ENCODE measurements at regions not wholly inside any gene's neighbourhood (a gene's known extent, or its start where the extent isn't known, plus 50 kb on each side); places are given as distances from the start of the nearest gene placed in this dataset.

DNA sequence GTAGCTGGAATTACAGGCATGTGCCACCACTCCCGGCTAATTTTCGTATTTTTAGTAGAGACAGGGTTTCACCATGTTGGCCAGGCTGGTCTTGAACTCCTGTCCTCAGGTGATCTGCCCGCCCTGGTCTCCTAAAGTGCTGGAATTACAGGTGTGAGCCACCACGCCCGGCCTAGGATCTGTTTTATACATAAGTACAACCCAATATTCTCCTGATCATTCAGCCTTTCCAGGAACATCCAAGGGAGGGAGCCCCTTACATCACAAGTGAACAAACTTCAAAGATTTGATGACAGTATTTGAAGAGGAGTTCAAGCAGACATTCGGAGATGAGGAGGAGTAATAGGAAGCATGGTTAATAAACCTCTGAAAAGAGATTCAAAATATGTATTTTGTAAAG is 54.9 kb upstream of the RAB3GAP2 start:
- H2AFZ ChIP-seq: no peak overlapping the region
- no peak overlapping the region for H3K27ac ChIP-seq
- in situ Hi-C loops (cut with MboI): no loop called here
- no peak for TF ChIP-seq EZH2phosphoT487 (IDR thresholded peaks at IDR 0.05; ENCODE audit: insufficient read depth, low read depth)
- no peaks in the 10 kb centered on the region for H3K9me2 ChIP-seq (ENCODE audit: insufficient read depth)
- no peaks in the 10 kb centered on the region for H3K4me1 ChIP-seq (ENCODE audit: insufficient read depth)
- H3K27me3 ChIP-seq (replicated peaks; ENCODE audit: insufficient read depth): no peaks in the 10 kb centered on the region; the same call in 1 of the 2 replicates
- no peaks in the 10 kb centered on the region for H3F3A ChIP-seq (ENCODE audit: insufficient read depth)
- no peak overlapping the region for H3K4me2 ChIP-seq (ENCODE audit: unreplicated experiment)
- no peaks in the 10 kb centered on the region for H3K36me3 ChIP-seq (ENCODE audit: low read depth)
- H3K79me2 ChIP-seq (ENCODE audit: insufficient read depth): no peaks in the 10 kb centered on the region
- H3K4me3 ChIP-seq: no peak overlapping the region
- no peaks in the 10 kb centered on the region for H3K9me3 ChIP-seq (ENCODE audit: low read depth)
- H4K20me1 ChIP-seq (ENCODE audit: insufficient read depth): no peaks in the 10 kb centered on the region
- 45 to 48% methylated on average over 6 of the region's 6 CpGs for WGBS, 2 experiments (ENCODE audit: low coverage in 1 of 2, low lambda C conversion rate in 2 of 2, missing lambda C conversion rate in 2 of 2)
- H3K9ac ChIP-seq: no peak overlapping the region
- no peak for DNase-seq

DNA sequence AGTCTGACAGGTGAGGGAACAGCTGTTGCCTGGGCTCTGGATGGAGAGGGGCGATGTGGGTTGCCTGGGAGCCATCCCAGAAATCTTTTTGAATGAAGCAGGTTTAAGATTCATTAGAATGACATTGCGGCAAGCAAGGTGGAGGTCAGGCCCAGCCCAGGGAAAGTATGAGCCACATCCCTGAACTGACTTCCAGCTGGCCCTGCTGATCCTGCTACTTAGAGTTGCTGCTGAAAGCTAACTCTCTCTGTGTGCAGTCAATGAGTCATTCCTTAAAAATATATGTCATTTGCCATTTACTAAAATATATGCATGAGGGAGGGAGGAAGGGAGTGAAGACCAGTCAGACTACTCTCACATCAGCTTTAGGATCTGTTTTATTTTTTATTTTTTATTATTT is 54.3 kb upstream of the RAB3GAP2 start:
- no peak overlapping the region for H2AFZ ChIP-seq
- WGBS, 2 experiments (ENCODE audit: low coverage in 1 of 2, low lambda C conversion rate in 2 of 2, missing lambda C conversion rate in 2 of 2): 80 to 87% methylated on average over 2 of the region's 2 CpGs

DNA sequence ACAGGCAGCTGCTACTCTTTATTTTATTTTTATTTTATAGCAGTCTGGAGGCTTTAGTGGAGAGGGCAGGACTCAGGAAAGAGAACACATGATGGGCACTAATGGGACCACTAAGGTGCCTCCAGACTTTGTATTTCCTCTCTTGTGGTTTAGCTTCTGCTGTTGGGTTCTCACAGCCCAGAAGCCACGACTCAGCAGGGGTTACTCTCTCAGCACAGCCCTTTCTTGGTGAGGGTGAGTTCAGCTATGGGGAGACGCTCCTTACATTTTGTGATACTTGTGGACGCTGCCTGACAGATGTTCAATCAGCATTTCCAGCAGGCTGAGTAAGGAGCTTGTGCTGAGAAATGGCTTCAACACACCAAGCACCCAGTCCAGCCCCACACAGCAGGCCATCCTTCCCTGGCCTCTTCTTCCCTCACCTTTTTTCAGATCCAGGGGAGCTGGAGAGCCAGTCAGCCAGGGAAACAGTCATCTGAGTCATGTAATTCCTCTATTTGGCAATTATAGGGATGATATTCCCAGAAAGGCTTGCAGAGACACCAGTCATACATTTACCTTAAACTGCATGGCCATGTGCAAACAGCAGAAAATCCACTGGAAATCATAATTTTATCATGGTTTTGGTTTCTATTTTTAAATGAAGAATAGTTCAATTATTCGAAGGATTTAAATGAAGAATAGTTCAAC is 53.2 kb upstream of the RAB3GAP2 start:
- DNase-seq: no peak
- Histone ChIP-seq H4K20me1 (ENCODE audit: insufficient read depth) (no peaks in the 10 kb centered on the region), H3K79me2 (ENCODE audit: insufficient read depth) (no peaks in the 10 kb centered on the region), H2AFZ (no peak overlapping the region), H3K36me3 (ENCODE audit: low read depth) (no peaks in the 10 kb centered on the region), H3K9me2 (ENCODE audit: insufficient read depth) (no peaks in the 10 kb centered on the region), H3K27ac (no peak overlapping the region), H3K4me2 (ENCODE audit: unreplicated experiment) (no peak overlapping the region), H3K4me1 (ENCODE audit: insufficient read depth) (no peaks in the 10 kb centered on the region), H3F3A (ENCODE audit: insufficient read depth) (no peaks in the 10 kb centered on the region), H3K27me3 (replicated peaks; ENCODE audit: insufficient read depth) (no peaks in the 10 kb centered on the region; the same call in 1 of the 2 replicates), H3K9me3 (ENCODE audit: low read depth) (no peaks in the 10 kb centered on the region), H3K9ac (no peak overlapping the region), H3K4me3 (no peak overlapping the region)
- TF ChIP-seq EZH2 (IDR thresholded peaks at IDR 0.05; ENCODE audit: insufficient read depth, poor library complexity, severe bottlenecking) (no peak), EZH2phosphoT487 (IDR thresholded peaks at IDR 0.05; ENCODE audit: insufficient read depth, low read depth) (no peak)
- 40 to 45% methylated on average over 4 of the region's 4 CpGs for WGBS, 2 experiments (ENCODE audit: low coverage in 1 of 2, low lambda C conversion rate in 2 of 2, missing lambda C conversion rate in 2 of 2)
- in situ Hi-C loops (cut with MboI): no loop called here

More for the DNA sequence above, 54.3 kb upstream of the RAB3GAP2 start:
- Histone ChIP-seq H3K27ac (no peak overlapping the region), H4K20me1 (ENCODE audit: insufficient read depth) (no peaks in the 10 kb centered on the region), H3K9ac (no peak overlapping the region), H3K79me2 (ENCODE audit: insufficient read depth) (no peaks in the 10 kb centered on the region), H3K9me2 (ENCODE audit: insufficient read depth) (no peaks in the 10 kb centered on the region), H3F3A (ENCODE audit: insufficient read depth) (no peaks in the 10 kb centered on the region), H3K4me2 (ENCODE audit: unreplicated experiment) (no peak overlapping the region), H3K9me3 (ENCODE audit: low read depth) (no peaks in the 10 kb centered on the region), H3K36me3 (ENCODE audit: low read depth) (no peaks in the 10 kb centered on the region), H3K4me3 (no peak overlapping the region), H3K4me1 (ENCODE audit: insufficient read depth) (no peaks in the 10 kb centered on the region), H3K27me3 (replicated peaks; ENCODE audit: insufficient read depth) (no peaks in the 10 kb centered on the region; the same call in 1 of the 2 replicates)
- in situ Hi-C loops (cut with MboI): no loop called here
- TF ChIP-seq EZH2phosphoT487 (IDR thresholded peaks at IDR 0.05; ENCODE audit: insufficient read depth, low read depth) (no peak), EZH2 (IDR thresholded peaks at IDR 0.05; ENCODE audit: insufficient read depth, poor library complexity, severe bottlenecking) (no peak)
- DNase-seq: peak; percentile 30

DNA sequence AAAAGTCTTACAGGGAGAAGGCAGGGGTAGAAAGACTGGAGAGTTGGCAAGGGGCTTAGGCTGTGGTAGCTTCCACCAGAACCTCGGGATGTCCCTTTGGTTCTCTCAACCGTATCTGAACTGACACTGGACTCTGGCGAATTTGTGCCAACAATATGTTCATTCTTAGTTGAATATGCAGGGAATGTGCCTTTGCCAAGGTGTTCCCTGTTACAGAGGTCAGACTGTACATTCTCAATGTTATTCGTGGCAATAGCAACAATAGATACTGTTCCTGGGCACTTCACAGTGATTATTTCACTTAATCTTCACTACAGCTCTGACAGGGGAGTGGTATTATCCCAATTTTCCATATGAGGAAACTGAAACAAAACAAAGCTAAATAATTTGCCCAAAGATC is 51.5 kb upstream of the RAB3GAP2 start:
- 25 to 46% methylated on average over 4 of the region's 4 CpGs for WGBS, 2 experiments (ENCODE audit: low coverage in 1 of 2, low lambda C conversion rate in 2 of 2, missing lambda C conversion rate in 2 of 2)
- in situ Hi-C loops (cut with MboI): no loop called here
- H3K4me3 ChIP-seq: no peak overlapping the region

More for the DNA sequence above, 51.5 kb upstream of the RAB3GAP2 start:
- Histone ChIP-seq H3K9ac (no peak overlapping the region), H2AFZ (no peak overlapping the region), H3K27me3 (replicated peaks; ENCODE audit: insufficient read depth) (no peaks in the 10 kb centered on the region; the same call in 1 of the 2 replicates), H3K27ac (no peak overlapping the region), H3K36me3 (ENCODE audit: low read depth) (no peaks in the 10 kb centered on the region), H4K20me1 (ENCODE audit: insufficient read depth) (no peaks in the 10 kb centered on the region), H3K4me2 (ENCODE audit: unreplicated experiment) (no peak overlapping the region), H3K9me2 (ENCODE audit: insufficient read depth) (no peaks in the 10 kb centered on the region), H3K79me2 (ENCODE audit: insufficient read depth) (no peaks in the 10 kb centered on the region), H3K4me1 (ENCODE audit: insufficient read depth) (no peaks in the 10 kb centered on the region), H3F3A (ENCODE audit: insufficient read depth) (no peaks in the 10 kb centered on the region), H3K9me3 (ENCODE audit: low read depth) (no peaks in the 10 kb centered on the region)
- TF ChIP-seq EZH2phosphoT487 (IDR thresholded peaks at IDR 0.05; ENCODE audit: insufficient read depth, low read depth): no peak
- TF ChIP-seq EZH2 (IDR thresholded peaks at IDR 0.05; ENCODE audit: insufficient read depth, poor library complexity, severe bottlenecking): no peak
- DNase-seq: no peak
